ENCODE measurements at regions not wholly inside any gene's neighbourhood (a gene's known extent, or its start where the extent isn't known, plus 50 kb on each side); places are given as distances from the start of the nearest gene placed in this dataset.

- TF ChIP-seq CTCF (conservative IDR thresholded peaks at IDR 0.05; ENCODE audit: low read depth, low read length) (no peak), EZH2 (IDR thresholded peaks at IDR 0.05; ENCODE audit: borderline replicate concordance, low read depth, low read length, poor library complexity, severe bottlenecking) (no peak)
These were observed 98.0 kb upstream of the SORBS2 start for GRCh38 chr4:185909972-185910371.

Measured in A673 (cell line).